Peyer's patch (tissue), 4 donors: ENCODE measurements at regions not wholly inside any gene's neighbourhood (a gene's known extent, or its start where the extent isn't known, plus 50 kb on each side); places are given as distances from the start of the nearest gene placed in this dataset.

Source experiments
- DNase-seq, 3 donors: peaks; one replicate each; pipeline ENCODE4 v3.0.0-alpha.2; 2017 to 2019
- H3K27ac ChIP-seq, 4 donors: fragments of 200-600 bp; sonication (generic); one replicate each; pipeline ENCODE4 v1.5.1; 2016 to 2019
- H3K27me3 ChIP-seq, 2 donors: fragments of 200-600 bp; sonication (generic); one replicate each; pipeline ENCODE4 v1.5.1; 2019
- H3K36me3 ChIP-seq, 3 donors: fragments of 200-600 bp; sonication (generic); one replicate each; pipeline ENCODE4 v1.5.1; 2016 to 2019
- H3K4me1 ChIP-seq, 4 donors: fragments of 200-600 bp; sonication (generic); one replicate each; pipeline ENCODE4 v1.5.1; 2016 to 2019
- H3K4me3 ChIP-seq, 4 donors: fragments of 200-600 bp; sonication (generic); 1 replicate in 3 of 4; 2 replicates in 1 of 4; pipeline ENCODE4 v1.5.1; 2016 to 2019; ENCODE audit warnings: mild to moderate bottlenecking in 1 of 4
- H3K9me3 ChIP-seq, 4 donors: fragments of 200-600 bp; sonication (generic); one replicate each; pipeline ENCODE4 v1.5.1; 2016 to 2019; ENCODE audit warnings: mild to moderate bottlenecking in 1 of 4
- POLR2A ChIP-seq, 2 donors: fragments of 450-650 bp; IDR thresholded peaks; one replicate each; pipeline ENCODE4 v1.5.1; 2017; ENCODE audit warnings: antibody characterized with exemption in 2 of 2, mild to moderate bottlenecking in 2 of 2, moderate library complexity in 2 of 2
- TF ChIP-seq, protein P1 (sequence below), 6 experiments: fragments of 450-650 bp in 4 of 6; fragments of 200-600 bp in 2 of 6; sonication (generic) in 1 of 6; IDR thresholded peaks; one replicate each; pipeline ENCODE4 v1.5.1; 2017 to 2019; ENCODE audit warnings: antibody characterized with exemption in 6 of 6, mild to moderate bottlenecking in 3 of 6, moderate library complexity in 1 of 6

DNA sequence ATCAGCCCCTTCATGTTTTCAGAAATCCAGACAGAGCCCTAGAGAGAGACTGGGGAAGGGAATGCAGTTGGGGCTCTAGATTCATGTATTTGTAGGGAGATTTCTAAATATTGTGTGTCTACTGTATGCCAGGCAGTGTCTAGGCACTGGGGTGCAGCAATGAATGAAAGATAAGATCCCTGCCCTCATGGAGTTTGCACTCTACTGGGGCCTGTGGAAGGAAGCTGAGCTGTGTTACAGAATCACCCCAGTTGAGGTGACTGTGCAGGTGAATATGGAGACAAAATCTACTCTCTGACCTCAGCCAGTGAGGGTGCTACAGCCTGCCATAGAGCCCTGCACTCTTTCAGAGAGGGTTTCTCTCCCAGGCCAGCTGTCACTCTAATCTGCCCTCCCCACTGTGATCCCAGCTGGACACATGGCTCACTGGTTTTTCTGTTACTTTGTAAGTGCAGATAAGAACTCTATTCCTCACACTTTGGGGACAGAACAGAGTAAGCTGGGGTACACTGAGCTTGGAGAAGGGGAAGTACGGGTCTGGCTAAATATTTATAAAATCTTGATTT lies 69.2 kb upstream of the E2F3 start:
- Histone ChIP-seq H3K9me3 (no peaks in the 10 kb centered on the region), H3K27ac (no peak overlapping the region), H3K4me1 (no peaks in the 10 kb centered on the region), H3K27me3 (no peaks in the 10 kb centered on the region), H3K4me3 (no peak overlapping the region), H3K36me3 (no peaks in the 10 kb centered on the region)
- no peak for TF ChIP-seq POLR2A (IDR thresholded peaks at IDR 0.05)
- TF ChIP-seq, protein P1, sequence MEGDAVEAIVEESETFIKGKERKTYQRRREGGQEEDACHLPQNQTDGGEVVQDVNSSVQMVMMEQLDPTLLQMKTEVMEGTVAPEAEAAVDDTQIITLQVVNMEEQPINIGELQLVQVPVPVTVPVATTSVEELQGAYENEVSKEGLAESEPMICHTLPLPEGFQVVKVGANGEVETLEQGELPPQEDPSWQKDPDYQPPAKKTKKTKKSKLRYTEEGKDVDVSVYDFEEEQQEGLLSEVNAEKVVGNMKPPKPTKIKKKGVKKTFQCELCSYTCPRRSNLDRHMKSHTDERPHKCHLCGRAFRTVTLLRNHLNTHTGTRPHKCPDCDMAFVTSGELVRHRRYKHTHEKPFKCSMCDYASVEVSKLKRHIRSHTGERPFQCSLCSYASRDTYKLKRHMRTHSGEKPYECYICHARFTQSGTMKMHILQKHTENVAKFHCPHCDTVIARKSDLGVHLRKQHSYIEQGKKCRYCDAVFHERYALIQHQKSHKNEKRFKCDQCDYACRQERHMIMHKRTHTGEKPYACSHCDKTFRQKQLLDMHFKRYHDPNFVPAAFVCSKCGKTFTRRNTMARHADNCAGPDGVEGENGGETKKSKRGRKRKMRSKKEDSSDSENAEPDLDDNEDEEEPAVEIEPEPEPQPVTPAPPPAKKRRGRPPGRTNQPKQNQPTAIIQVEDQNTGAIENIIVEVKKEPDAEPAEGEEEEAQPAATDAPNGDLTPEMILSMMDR (IDR thresholded peaks at IDR 0.05) = no peak
- DNase-seq = no peak

DNA sequence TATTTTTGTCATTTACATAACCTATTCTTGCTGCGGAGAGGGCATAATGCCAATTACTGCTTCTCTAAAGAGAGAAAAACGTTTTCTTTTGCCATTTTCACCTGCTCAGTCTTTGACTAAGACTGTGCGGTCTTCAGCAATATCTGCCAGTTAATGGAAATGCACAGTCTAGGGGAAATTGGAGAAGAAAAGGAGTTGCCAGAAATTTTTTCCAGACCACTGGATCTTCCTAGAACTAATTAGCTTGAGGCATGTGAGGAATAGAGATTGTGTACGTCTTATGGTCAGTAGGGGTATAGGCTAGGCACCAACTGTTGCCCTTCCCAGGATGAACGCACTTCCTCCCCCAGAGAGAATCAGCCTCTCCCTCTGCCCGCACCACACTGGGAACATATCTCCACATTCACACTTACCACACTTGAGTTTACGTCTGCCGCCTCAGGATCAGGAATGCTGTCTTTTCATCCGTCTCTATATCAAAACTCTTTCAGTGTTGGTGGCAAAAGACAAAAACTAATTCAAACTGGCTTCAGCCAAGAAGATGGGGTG lies 67.9 kb upstream of the E2F3 start:
- DNase-seq = no peak
- TF ChIP-seq, protein P1 (IDR thresholded peaks at IDR 0.05) = no peak
- no peak for TF ChIP-seq POLR2A (IDR thresholded peaks at IDR 0.05)
- no peaks in the 10 kb centered on the region for H3K4me1 ChIP-seq
- H3K27me3 ChIP-seq = no peaks in the 10 kb centered on the region
- no peak overlapping the region for H3K4me3 ChIP-seq
- H3K36me3 ChIP-seq = no peaks in the 10 kb centered on the region
- no peak overlapping the region for H3K27ac ChIP-seq
- H3K9me3 ChIP-seq = no peaks in the 10 kb centered on the region

DNA sequence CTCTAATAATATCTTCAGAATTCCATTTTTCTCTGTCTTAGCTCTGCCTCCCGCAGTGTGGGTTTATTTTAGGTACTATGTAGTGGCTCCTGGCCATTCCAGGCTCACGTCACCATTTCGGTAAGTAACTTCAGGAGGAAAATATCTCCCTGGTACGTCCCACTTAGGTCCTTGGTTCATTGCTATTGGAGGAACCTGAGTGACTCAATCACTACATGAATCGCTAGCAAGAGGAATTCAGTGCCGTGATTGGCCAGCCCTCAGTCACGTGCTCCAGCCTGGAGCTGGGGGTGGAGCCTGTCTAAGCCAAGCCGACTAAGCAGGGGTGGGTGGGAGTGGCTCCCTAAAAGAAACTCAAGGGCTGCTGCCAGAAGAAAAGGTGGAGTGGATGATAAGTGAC lies 67.3 kb upstream of the E2F3 start:
- no peaks in the 10 kb centered on the region for H3K9me3 ChIP-seq
- DNase-seq = no peak
- no peaks in the 10 kb centered on the region for H3K27me3 ChIP-seq
- H3K27ac ChIP-seq = no peak overlapping the region
- no peak overlapping the region for H3K4me3 ChIP-seq
- no peaks in the 10 kb centered on the region for H3K4me1 ChIP-seq
- no peaks in the 10 kb centered on the region for H3K36me3 ChIP-seq
- TF ChIP-seq, protein P1 (IDR thresholded peaks at IDR 0.05) = no peak

DNA sequence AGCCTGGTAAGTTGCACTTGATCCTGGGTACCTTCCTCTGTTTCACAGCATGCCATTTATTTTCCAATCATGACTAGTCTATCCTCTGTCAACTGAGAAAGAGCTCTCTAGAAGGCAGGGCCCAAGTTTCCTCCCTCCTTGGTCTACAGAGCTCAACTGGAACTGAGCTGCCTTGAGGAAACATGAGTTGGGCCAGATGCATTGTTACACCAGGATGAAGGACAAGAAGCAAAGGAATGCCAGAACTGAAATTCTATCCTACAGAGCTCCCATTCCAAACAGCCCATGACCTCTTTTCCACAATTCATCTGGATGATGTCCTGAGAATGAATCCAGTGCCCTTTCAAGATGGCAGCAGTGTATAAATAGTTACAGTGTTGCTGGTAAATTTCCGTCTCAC lies 66.7 kb upstream of the E2F3 start:
- no peaks in the 10 kb centered on the region for H3K9me3 ChIP-seq
- no peak for DNase-seq
- no peak overlapping the region for H3K27ac ChIP-seq
- no peak overlapping the region for H3K4me3 ChIP-seq
- no peaks in the 10 kb centered on the region for H3K36me3 ChIP-seq
- no peaks in the 10 kb centered on the region for H3K4me1 ChIP-seq
- no peaks in the 10 kb centered on the region for H3K27me3 ChIP-seq
- TF ChIP-seq, protein P1 (IDR thresholded peaks at IDR 0.05) = no peak
- TF ChIP-seq POLR2A (IDR thresholded peaks at IDR 0.05) = no peak

DNA sequence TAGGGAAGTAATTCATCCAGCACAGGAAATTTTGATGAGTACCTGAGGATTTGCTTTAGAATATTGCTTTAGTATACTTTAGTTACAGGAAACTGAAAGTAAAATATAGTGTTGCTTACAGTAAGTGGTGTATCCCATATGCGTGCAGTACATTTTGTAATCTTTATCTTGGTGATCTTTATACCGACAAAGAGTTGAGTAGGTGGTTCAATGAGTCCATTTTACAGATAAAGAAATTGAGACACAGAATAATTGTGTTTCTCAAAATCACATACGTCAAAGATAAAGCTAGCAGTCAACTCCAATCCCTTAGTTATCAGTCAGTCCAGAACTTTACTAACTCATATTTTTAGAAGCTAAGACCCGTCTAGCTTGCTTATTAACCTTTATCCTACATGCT lies 65.8 kb upstream of the E2F3 start:
- no peak overlapping the region for H3K27ac ChIP-seq
- DNase-seq = no peak
- no peaks in the 10 kb centered on the region for H3K9me3 ChIP-seq
- TF ChIP-seq, protein P1 (IDR thresholded peaks at IDR 0.05) = no peak
- TF ChIP-seq POLR2A (IDR thresholded peaks at IDR 0.05) = no peak
- H3K27me3 ChIP-seq = no peaks in the 10 kb centered on the region
- peak overlapping the region in 1 of 4 donors; percentile 2 for H3K4me3 ChIP-seq
- H3K36me3 ChIP-seq = no peaks in the 10 kb centered on the region
- H3K4me1 ChIP-seq = no peaks in the 10 kb centered on the region

DNA sequence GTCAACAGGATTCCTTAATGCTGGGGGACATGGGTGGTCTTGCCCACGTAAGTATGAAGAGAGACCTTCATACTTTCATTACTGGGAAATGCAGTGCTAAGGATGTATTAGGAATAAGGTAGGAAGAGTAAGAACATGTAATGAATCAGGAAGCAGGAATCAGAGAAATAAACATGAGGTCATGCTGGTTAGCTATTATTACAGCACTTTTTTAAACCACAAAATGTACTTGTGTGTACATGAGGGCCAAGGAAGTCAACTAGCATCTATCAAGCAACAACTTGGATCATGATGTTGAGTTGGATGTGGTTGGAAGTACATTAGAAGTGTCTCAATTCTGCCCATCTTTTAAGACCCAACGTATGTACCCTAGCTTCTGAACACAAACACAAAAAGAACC lies 63.5 kb upstream of the E2F3 start:
- Histone ChIP-seq H3K9me3 (no peaks in the 10 kb centered on the region), H3K4me1 (no peaks in the 10 kb centered on the region), H3K36me3 (no peaks in the 10 kb centered on the region), H3K27me3 (no peaks in the 10 kb centered on the region), H3K27ac (no peak overlapping the region), H3K4me3 (no peak overlapping the region)
- no peak for TF ChIP-seq POLR2A (IDR thresholded peaks at IDR 0.05)
- TF ChIP-seq, protein P1 (IDR thresholded peaks at IDR 0.05) = no peak
- DNase-seq = no peak
